IMR-90 (cell line): ENCODE measurements at regions not wholly inside any gene's neighbourhood (a gene's known extent, or its start where the extent isn't known, plus 50 kb on each side); places are given as distances from the start of the nearest gene placed in this dataset.

Source experiments
- BHLHE40 ChIP-seq: fragments of 150-350 bp; IDR thresholded peaks from 2 replicates; pipeline ENCODE4 v1.6.1; 2016; ENCODE audit warnings: mild to moderate bottlenecking, low read depth, low read length
- CEBPB ChIP-seq: IDR thresholded peaks from 2 replicates; pipeline ENCODE4 v1.6.1; 2012; ENCODE audit warnings: low read depth, low read length, improper control_type of control experiment
- CTCF ChIP-seq: conservative IDR thresholded peaks from 2 replicates; pipeline ENCODE4 v1.5.1; 2012; ENCODE audit warnings: mild to moderate bottlenecking, low read depth, low read length, improper control_type of control experiment
- ELK1 ChIP-seq: fragments of 150-350 bp; IDR thresholded peaks from 2 replicates; pipeline ENCODE4 v1.6.1; 2016; ENCODE audit warnings: low read depth, mild to moderate bottlenecking, low read length, moderate library complexity, borderline replicate concordance
- FOS ChIP-seq: fragments of 150-350 bp; IDR thresholded peaks from 2 replicates; pipeline ENCODE4 v1.6.1; 2016; ENCODE audit warnings: low read depth, low read length
- MAFK ChIP-seq: IDR thresholded peaks from 2 replicates; pipeline ENCODE4 v1.6.1; 2012; ENCODE audit warnings: low read depth, low read length, improper control_type of control experiment
- MAZ ChIP-seq: IDR thresholded peaks from 2 replicates; pipeline ENCODE4 v1.6.1; 2012; ENCODE audit warnings: low read depth, mild to moderate bottlenecking, low read length, improper control_type of control experiment, moderate library complexity, borderline replicate concordance
- MXI1 ChIP-seq: IDR thresholded peaks from 2 replicates; pipeline ENCODE4 v1.6.1; 2012; ENCODE audit warnings: low read depth, mild to moderate bottlenecking, low read length, moderate library complexity, borderline replicate concordance
- POLR2A ChIP-seq: IDR thresholded peaks from 2 replicates; pipeline ENCODE4 v1.6.1; 2012; ENCODE audit warnings: mild to moderate bottlenecking, low read depth, low read length
- RAD21 ChIP-seq: IDR thresholded peaks from 2 replicates; pipeline ENCODE4 v1.6.1; 2012; ENCODE audit warnings: low read length, improper control_type of control experiment
- RCOR1 ChIP-seq: IDR thresholded peaks from 2 replicates; pipeline ENCODE4 v1.6.1; 2012; ENCODE audit warnings: mild to moderate bottlenecking, low read length, improper control_type of control experiment; ENCODE audit not compliant: insufficient replicate concordance
- SMC3 ChIP-seq: fragments of 150-350 bp; IDR thresholded peaks from 2 replicates; pipeline ENCODE4 v1.6.1; 2016; ENCODE audit warnings: low read depth, mild to moderate bottlenecking, antibody characterized with exemption, low read length, moderate library complexity
- USF2 ChIP-seq: fragments of 150-350 bp; IDR thresholded peaks from 2 replicates; pipeline ENCODE4 v1.6.1; 2017; ENCODE audit warnings: mild to moderate bottlenecking, antibody characterized with exemption, low read length, low read depth

- TF ChIP-seq CTCF (no peak), MXI1 (no peak), POLR2A (no peak), RCOR1 (no peak), SMC3 (no peak), CEBPB (no peak), FOS (no peak), RAD21 (no peak), USF2 (no peak), MAFK (no peak), ELK1 (no peak), MAZ (no peak), BHLHE40 (no peak)
Measured at GRCh38 chr2:220981926-220982325, 590.2 kb downstream of the EPHA4 start.
